ENCODE measurements at regions not wholly inside any gene's neighbourhood (a gene's known extent, or its start where the extent isn't known, plus 50 kb on each side); places are given as distances from the start of the nearest gene placed in this dataset.
"Not testable (repeated sequence)": the region's sequence is repeated elsewhere in the genome, so short reads cannot be mapped to it uniquely, and the experiment has no call there.

GRCh38 chr3:59178698-59179097, 128.9 kb upstream of the CFAP20DC start:
- no peak for DNase-seq

GRCh38 chr3:59171491-59171890, 121.7 kb upstream of the CFAP20DC start:
- no peak for DNase-seq

GRCh38 chr3:59170166-59170565, 120.3 kb upstream of the CFAP20DC start:
- not testable (repeated sequence) for DNase-seq

GRCh38 chr3:59167756-59168155, 117.9 kb upstream of the CFAP20DC start:
- no peak for DNase-seq

- DNase-seq, result no peak
Observed at GRCh38 chr3:59163953-59164352, 114.1 kb upstream of the CFAP20DC start.

- DNase-seq, result no peak
Observed at GRCh38 chr3:59161048-59161447, 111.2 kb upstream of the CFAP20DC start.

GRCh38 chr3:59160133-59160746, 110.4 kb upstream of the CFAP20DC start:
- DNase-seq, result no peak

GRCh38 chr3:59153648-59154047, 103.8 kb upstream of the CFAP20DC start:
- DNase-seq, result no peak

GRCh38 chr3:59152943-59153342, 103.1 kb upstream of the CFAP20DC start:
- no peak for DNase-seq

- no peak for DNase-seq
Observed at GRCh38 chr3:59150039-59150438, 100.2 kb upstream of the CFAP20DC start.

GRCh38 chr3:59149166-59149565, 99.3 kb upstream of the CFAP20DC start:
- DNase-seq, result no peak

- no peak for DNase-seq
Observed at GRCh38 chr3:59143447-59143846, 93.6 kb upstream of the CFAP20DC start.

- DNase-seq, result no peak
Observed at GRCh38 chr3:59142556-59142955, 92.7 kb upstream of the CFAP20DC start.

GRCh38 chr3:59138966-59139365, 89.1 kb upstream of the CFAP20DC start:
- no peak for DNase-seq

GRCh38 chr3:59137415-59137814, 87.6 kb upstream of the CFAP20DC start:
- no peak for DNase-seq

- DNase-seq, result no peak
Observed at GRCh38 chr3:59136081-59136480, 86.3 kb upstream of the CFAP20DC start.

- no peak for DNase-seq
Observed at GRCh38 chr3:59135096-59135495, 85.3 kb upstream of the CFAP20DC start.

- no peak for DNase-seq
Observed at GRCh38 chr3:59133311-59133710, 83.5 kb upstream of the CFAP20DC start.

GRCh38 chr3:59131016-59131766, 81.4 kb upstream of the CFAP20DC start:
- no peak for DNase-seq

- DNase-seq, result no peak
Observed at GRCh38 chr3:59128685-59129084, 78.9 kb upstream of the CFAP20DC start.

GRCh38 chr3:59127071-59127470, 77.2 kb upstream of the CFAP20DC start:
- DNase-seq, result no peak

GRCh38 chr3:59126446-59126845, 76.6 kb upstream of the CFAP20DC start:
- no peak for DNase-seq

GRCh38 chr3:59121346-59122144, 71.7 kb upstream of the CFAP20DC start:
- DNase-seq, result no peak

GRCh38 chr3:59118928-59119327, 69.1 kb upstream of the CFAP20DC start:
- no peak for DNase-seq
